Duodenal mucosa (tissue), 2 donors: ENCODE measurements at regions not wholly inside any gene's neighbourhood (a gene's known extent, or its start where the extent isn't known, plus 50 kb on each side); places are given as distances from the start of the nearest gene placed in this dataset.
"Not testable (repeated sequence)": the region's sequence is repeated elsewhere in the genome, so short reads cannot be mapped to it uniquely, and the experiment has no call there.

Experiments used
- H3K27ac ChIP-seq: one replicate; pipeline ENCODE4 v1.7.0; 2013; ENCODE audit warnings: low read depth, low read length
- H3K27me3 ChIP-seq, 2 donors: one replicate each; pipeline ENCODE4 v1.7.0; 2013; ENCODE audit warnings: low read length in 2 of 2, control low read depth in 1 of 2; ENCODE audit not compliant: insufficient read depth in 2 of 2, control insufficient read depth in 1 of 2
- H3K36me3 ChIP-seq, 2 donors: one replicate each; pipeline ENCODE4 v1.7.0; 2013; ENCODE audit warnings: low read length in 2 of 2, control low read depth in 1 of 2; ENCODE audit not compliant: insufficient read depth in 2 of 2, control insufficient read depth in 1 of 2
- H3K4me1 ChIP-seq, 2 donors: one replicate each; pipeline ENCODE4 v1.7.0; 2013; ENCODE audit warnings: low read length in 2 of 2, control low read depth in 1 of 2; ENCODE audit not compliant: insufficient read depth in 2 of 2, control insufficient read depth in 1 of 2
- H3K4me3 ChIP-seq, 2 donors: one replicate each; pipeline ENCODE4 v1.7.0; 2013; ENCODE audit warnings: low read length in 2 of 2, low read depth in 1 of 2
- H3K9ac ChIP-seq, 2 donors: one replicate each; pipeline ENCODE4 v1.7.0; 2013; ENCODE audit warnings: low read length in 2 of 2, low read depth in 1 of 2
- H3K9me3 ChIP-seq, 2 donors: one replicate each; pipeline ENCODE4 v1.7.0; 2013; ENCODE audit warnings: low read length in 2 of 2, control low read depth in 1 of 2; ENCODE audit not compliant: control insufficient read depth in 1 of 2

GRCh38 chr2:228768141-228768540 is 502.9 kb downstream of the PID1 start:
- H3K9me3 ChIP-seq, H3K4me3 ChIP-seq, H3K27ac ChIP-seq, H3K36me3 ChIP-seq, H3K4me1 ChIP-seq, H3K9ac ChIP-seq, H3K27me3 ChIP-seq: not testable (repeated sequence)

- no peak overlapping the region for H3K9ac ChIP-seq
- no peak overlapping the region for H3K4me3 ChIP-seq
- no peak overlapping the region for H3K27ac ChIP-seq
- no peaks in the 10 kb centered on the region for H3K4me1 ChIP-seq
- H3K9me3 ChIP-seq: no peaks in the 10 kb centered on the region
- H3K36me3 ChIP-seq: no peaks in the 10 kb centered on the region
- no peaks in the 10 kb centered on the region for H3K27me3 ChIP-seq
These were observed 503.9 kb downstream of the PID1 start for GRCh38 chr2:228767196-228767595.

GRCh38 chr2:228763379-228763981 is 507.6 kb downstream of the PID1 start:
- H3K9ac ChIP-seq: no peak overlapping the region
- H3K27ac ChIP-seq: no peak overlapping the region
- no peaks in the 10 kb centered on the region for H3K9me3 ChIP-seq
- no peaks in the 10 kb centered on the region for H3K27me3 ChIP-seq
- no peak overlapping the region for H3K4me3 ChIP-seq
- no peaks in the 10 kb centered on the region for H3K36me3 ChIP-seq
- no peaks in the 10 kb centered on the region for H3K4me1 ChIP-seq

- Histone ChIP-seq H3K9ac (no peak overlapping the region), H3K27ac (no peak overlapping the region), H3K27me3 (no peaks in the 10 kb centered on the region), H3K4me1 (no peaks in the 10 kb centered on the region), H3K4me3 (no peak overlapping the region), H3K9me3 (no peaks in the 10 kb centered on the region), H3K36me3 (no peaks in the 10 kb centered on the region)
These were observed 508.5 kb downstream of the PID1 start for GRCh38 chr2:228762565-228762964.

GRCh38 chr2:228755661-228756060 is 515.4 kb downstream of the PID1 start:
- not testable (repeated sequence) for H3K9me3 ChIP-seq, H3K36me3 ChIP-seq, H3K27me3 ChIP-seq, H3K9ac ChIP-seq, H3K4me1 ChIP-seq, H3K4me3 ChIP-seq, H3K27ac ChIP-seq

- no peak overlapping the region for H3K27ac ChIP-seq
- H3K27me3 ChIP-seq: no peaks in the 10 kb centered on the region
- no peak overlapping the region for H3K4me3 ChIP-seq
- no peaks in the 10 kb centered on the region for H3K9me3 ChIP-seq
- H3K36me3 ChIP-seq: no peaks in the 10 kb centered on the region
- no peaks in the 10 kb centered on the region for H3K4me1 ChIP-seq
- H3K9ac ChIP-seq: no peak overlapping the region
These were observed 523.6 kb downstream of the PID1 start for GRCh38 chr2:228747483-228747882.

- no peaks in the 10 kb centered on the region for H3K36me3 ChIP-seq
- H3K27ac ChIP-seq: no peak overlapping the region
- no peaks in the 10 kb centered on the region for H3K27me3 ChIP-seq
- peaks cover 0 to 4% of the 10 kb centered on the region in 2 donors for H3K9me3 ChIP-seq
- H3K4me3 ChIP-seq: no peak overlapping the region
- no peaks in the 10 kb centered on the region for H3K4me1 ChIP-seq
- H3K9ac ChIP-seq: no peak overlapping the region
These were observed 532.3 kb downstream of the PID1 start for GRCh38 chr2:228738671-228739380.

- Histone ChIP-seq H3K9ac (no peak overlapping the region), H3K4me3 (no peak overlapping the region), H3K9me3 (peaks cover 0 to 4% of the 10 kb centered on the region in 2 donors), H3K27me3 (no peaks in the 10 kb centered on the region), H3K4me1 (no peaks in the 10 kb centered on the region), H3K36me3 (no peaks in the 10 kb centered on the region), H3K27ac (no peak overlapping the region)
These were observed 535.4 kb downstream of the PID1 start for GRCh38 chr2:228735697-228736096.

- Histone ChIP-seq H3K9ac (no peak overlapping the region), H3K36me3 (no peaks in the 10 kb centered on the region), H3K27me3 (no peaks in the 10 kb centered on the region), H3K9me3 (peaks cover 0 to 4% of the 10 kb centered on the region in 2 donors), H3K4me3 (no peak overlapping the region), H3K27ac (no peak overlapping the region), H3K4me1 (no peaks in the 10 kb centered on the region)
These were observed 539.6 kb downstream of the PID1 start for GRCh38 chr2:228731517-228731916.

GRCh38 chr2:228728961-228729360 is 542.1 kb downstream of the PID1 start:
- Histone ChIP-seq H3K36me3 (no peaks in the 10 kb centered on the region), H3K9me3 (no peaks in the 10 kb centered on the region), H3K27ac (no peak overlapping the region), H3K4me1 (no peaks in the 10 kb centered on the region), H3K9ac (no peak overlapping the region), H3K4me3 (no peak overlapping the region), H3K27me3 (no peaks in the 10 kb centered on the region)
